Kidney (tissue), 13 donors: ENCODE measurements at regions not wholly inside any gene's neighbourhood (a gene's known extent, or its start where the extent isn't known, plus 50 kb on each side); places are given as distances from the start of the nearest gene placed in this dataset.

Source experiments
- DNase-seq, 5 donors: peaks; one replicate each; pipeline ENCODE4 v3.0.0-alpha.2; 2013 to 2020
- FAIRE-seq: peaks from 2 replicates; lab custom pipeline; 2012; peaks lifted over from hg19 to GRCh38; lab: Jason Lieb, UNC
- H3K27ac ChIP-seq, 2 donors: one replicate each; pipeline ENCODE4 v1.7.0; 2013; ENCODE audit warnings: low read depth in 2 of 2, low read length in 2 of 2, inconsistent platforms in 1 of 2
- H3K27me3 ChIP-seq: one replicate; pipeline ENCODE4 v1.7.1; 2013; ENCODE audit warnings: low read length, inconsistent platforms; ENCODE audit not compliant: control insufficient read depth, insufficient read depth
- H3K36me3 ChIP-seq, 3 donors: one replicate each; pipeline versions ENCODE4 v1.7.0 to v1.7.1; 2013; ENCODE audit warnings: low read length in 3 of 3, control low read depth in 1 of 3, inconsistent platforms in 1 of 3; ENCODE audit not compliant: insufficient read depth in 3 of 3, control insufficient read depth in 2 of 3
- H3K4me1 ChIP-seq, 3 donors: one replicate each; pipeline versions ENCODE4 v1.7.0 to v1.7.1; 2013; ENCODE audit warnings: low read length in 3 of 3, inconsistent platforms in 1 of 3, low read depth in 1 of 3; ENCODE audit not compliant: control insufficient read depth in 2 of 3, insufficient read depth in 2 of 3
- H3K4me3 ChIP-seq, 3 donors: one replicate each; pipeline versions ENCODE4 v1.7.0 to v1.8.1; 2013; ENCODE audit warnings: low read length in 3 of 3, control low read depth in 1 of 3, inconsistent platforms in 1 of 3
- H3K9ac ChIP-seq, 3 donors: one replicate each; pipeline versions ENCODE4 v1.7.0 to v1.7.1; 2013; ENCODE audit warnings: low read length in 3 of 3, control low read depth in 1 of 3, inconsistent platforms in 1 of 3
- H3K9me3 ChIP-seq, 3 donors: one replicate each; pipeline versions ENCODE4 v1.7.0 to v1.7.1; 2013; ENCODE audit warnings: low read length in 3 of 3, control low read depth in 1 of 3, inconsistent platforms in 1 of 3; ENCODE audit not compliant: control insufficient read depth in 2 of 3, insufficient read depth in 1 of 3
- intact Hi-C: fragments of 100-400 bp; cut with DNase I; formaldehyde crosslinking; loops from one replicate; pipeline ENCODE4 v1.11.1; 2022
- TF ChIP-seq, protein P1 (sequence below): IDR thresholded peaks from 3 replicates; pipeline ENCODE4 v1.5.1; 2012; ENCODE audit warnings: mild to moderate bottlenecking, moderate library complexity, borderline replicate concordance; ENCODE audit not compliant: insufficient read depth; ENCODE audit errors: extremely low read depth
- donor health status: control.
- donor health status: control.
- donor health status: control.
- donor health status: control.
- donor health status: control.
- donor health status: DM: yes; HTN: yes; CAD: no.
- donor health status: Normal renal cell carcinoma (clear cell type).

DNA sequence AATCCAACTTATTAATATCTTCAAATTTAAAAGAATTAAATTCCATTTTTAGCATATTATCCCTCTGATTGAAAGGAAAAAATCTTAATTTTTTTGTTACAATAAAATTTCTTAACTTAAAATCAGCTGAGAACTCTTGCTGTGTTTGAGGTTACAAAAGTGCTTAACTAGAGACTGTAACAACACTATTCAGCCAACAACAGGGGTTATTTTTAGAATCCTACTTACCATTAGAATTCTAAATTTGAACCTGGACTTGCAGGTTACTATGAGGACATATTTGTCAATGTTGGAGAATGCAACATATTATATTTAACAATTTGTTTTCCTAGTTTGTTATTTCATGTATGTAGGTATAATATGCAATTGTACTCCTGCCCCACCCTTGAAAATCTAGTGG, 238.1 kb upstream of the CXXC4 start:
- Histone ChIP-seq H3K9ac (no peak overlapping the region), H3K27ac (no peak overlapping the region), H3K27me3 (no peaks in the 10 kb centered on the region), H3K4me3 (no peak overlapping the region), H3K4me1 (no peaks in the 10 kb centered on the region), H3K9me3 (no peaks in the 10 kb centered on the region), H3K36me3 (no peaks in the 10 kb centered on the region)
- FAIRE-seq (no peak), DNase-seq (no peak)
- TF ChIP-seq, protein P1, sequence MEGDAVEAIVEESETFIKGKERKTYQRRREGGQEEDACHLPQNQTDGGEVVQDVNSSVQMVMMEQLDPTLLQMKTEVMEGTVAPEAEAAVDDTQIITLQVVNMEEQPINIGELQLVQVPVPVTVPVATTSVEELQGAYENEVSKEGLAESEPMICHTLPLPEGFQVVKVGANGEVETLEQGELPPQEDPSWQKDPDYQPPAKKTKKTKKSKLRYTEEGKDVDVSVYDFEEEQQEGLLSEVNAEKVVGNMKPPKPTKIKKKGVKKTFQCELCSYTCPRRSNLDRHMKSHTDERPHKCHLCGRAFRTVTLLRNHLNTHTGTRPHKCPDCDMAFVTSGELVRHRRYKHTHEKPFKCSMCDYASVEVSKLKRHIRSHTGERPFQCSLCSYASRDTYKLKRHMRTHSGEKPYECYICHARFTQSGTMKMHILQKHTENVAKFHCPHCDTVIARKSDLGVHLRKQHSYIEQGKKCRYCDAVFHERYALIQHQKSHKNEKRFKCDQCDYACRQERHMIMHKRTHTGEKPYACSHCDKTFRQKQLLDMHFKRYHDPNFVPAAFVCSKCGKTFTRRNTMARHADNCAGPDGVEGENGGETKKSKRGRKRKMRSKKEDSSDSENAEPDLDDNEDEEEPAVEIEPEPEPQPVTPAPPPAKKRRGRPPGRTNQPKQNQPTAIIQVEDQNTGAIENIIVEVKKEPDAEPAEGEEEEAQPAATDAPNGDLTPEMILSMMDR, result no peak
- intact Hi-C loops, result no loop called here

DNA sequence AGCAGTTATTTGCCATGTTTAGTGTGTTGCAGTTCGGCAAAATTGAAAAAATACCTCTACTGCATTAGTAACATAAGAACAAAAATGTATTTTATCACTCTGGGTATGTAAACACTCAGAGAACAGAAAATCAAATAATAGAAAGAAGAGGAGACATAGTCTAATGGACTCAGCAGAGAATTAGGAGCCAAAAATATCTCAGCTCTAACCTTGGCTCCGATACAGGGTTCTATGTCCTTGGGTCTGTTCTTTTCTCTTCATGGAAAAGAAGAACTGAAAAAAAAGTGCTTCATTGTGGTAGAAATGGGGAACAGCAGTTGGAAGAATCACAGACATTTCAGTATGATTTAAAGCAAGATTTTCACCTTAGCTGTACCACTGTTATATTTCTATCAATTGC, 240.5 kb upstream of the CXXC4 start:
- H3K4me1 ChIP-seq, result no peaks in the 10 kb centered on the region
- TF ChIP-seq, protein P1, result no peak
- DNase-seq (no peak), FAIRE-seq (no peak)
- no peak overlapping the region for H3K27ac ChIP-seq
- H3K4me3 ChIP-seq, result no peak overlapping the region
- H3K9ac ChIP-seq, result no peak overlapping the region
- H3K27me3 ChIP-seq, result no peaks in the 10 kb centered on the region
- H3K36me3 ChIP-seq, result no peaks in the 10 kb centered on the region
- no peaks in the 10 kb centered on the region for H3K9me3 ChIP-seq
- intact Hi-C loops, result no loop called here

DNA sequence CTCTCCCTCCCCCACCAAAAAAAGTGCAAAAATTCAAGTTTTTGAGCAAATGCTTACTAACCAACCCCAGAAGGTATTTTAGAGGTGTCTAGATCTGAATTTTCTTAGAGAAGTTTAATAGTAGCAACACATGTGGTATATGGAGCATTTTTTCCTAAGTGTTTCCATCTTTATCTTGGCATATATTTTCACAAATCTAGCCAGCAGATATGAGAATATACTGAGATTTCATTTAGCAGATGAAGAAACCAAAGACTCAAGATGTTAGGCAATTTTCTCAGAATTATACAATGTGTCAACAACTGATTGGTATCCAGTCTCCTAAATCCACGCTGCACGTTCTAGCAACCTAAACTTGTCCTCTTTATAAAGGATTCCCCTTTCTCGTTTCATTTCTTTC, 245.5 kb upstream of the CXXC4 start:
- H3K27ac ChIP-seq, result no peak overlapping the region
- H3K36me3 ChIP-seq, result no peaks in the 10 kb centered on the region
- no peak overlapping the region for H3K9ac ChIP-seq
- H3K9me3 ChIP-seq, result no peaks in the 10 kb centered on the region
- H3K27me3 ChIP-seq, result no peaks in the 10 kb centered on the region
- H3K4me3 ChIP-seq, result no peak overlapping the region
- DNase-seq (no peak), FAIRE-seq (no peak)
- TF ChIP-seq, protein P1, result no peak
- intact Hi-C loops, result no loop called here
- H3K4me1 ChIP-seq, result no peaks in the 10 kb centered on the region

DNA sequence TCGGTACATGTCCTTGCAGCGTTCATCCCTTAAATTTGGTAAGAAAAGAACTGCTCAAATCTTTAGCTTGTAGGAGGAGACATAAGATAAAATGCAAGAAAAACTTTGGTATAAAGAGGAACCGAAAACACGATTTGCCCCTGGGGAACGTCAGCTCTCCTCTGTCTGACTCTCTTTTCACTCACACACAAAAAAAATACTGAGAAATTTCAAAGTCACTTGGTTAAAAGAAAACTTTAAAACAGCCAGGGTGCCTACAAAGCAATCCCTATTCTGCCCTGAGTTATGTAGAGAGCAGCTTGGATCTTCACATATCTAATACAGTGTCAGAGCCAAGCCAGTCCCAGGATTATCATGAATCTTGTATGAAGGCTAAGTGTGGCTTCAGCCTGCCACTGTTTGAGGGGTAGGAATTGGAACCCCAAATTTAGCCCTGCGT, 248.5 kb upstream of the CXXC4 start:
- H3K4me1 ChIP-seq, result no peaks in the 10 kb centered on the region
- no peak overlapping the region for H3K27ac ChIP-seq
- TF ChIP-seq, protein P1, result no peak
- DNase-seq (no peak), FAIRE-seq (no peak)
- no peaks in the 10 kb centered on the region for H3K36me3 ChIP-seq
- intact Hi-C loops, result no loop called here
- no peaks in the 10 kb centered on the region for H3K27me3 ChIP-seq
- no peak overlapping the region for H3K4me3 ChIP-seq
- H3K9ac ChIP-seq, result no peak overlapping the region
- H3K9me3 ChIP-seq, result no peaks in the 10 kb centered on the region
